Right cardiac atrium (tissue), 5 donors: ENCODE measurements at regions not wholly inside any gene's neighbourhood (a gene's known extent, or its start where the extent isn't known, plus 50 kb on each side); places are given as distances from the start of the nearest gene placed in this dataset.
A peak's percentile ranks its signal among the peaks of the same experiment; 100 is the strongest.

Experiments used
- ATAC-seq, 2 donors: fragments of 200-7000 bp; cut with Tn5 transposase; one replicate each; pipeline versions ENCODE4 v1.8.0 to v1.9.1; 2020; ENCODE audit warnings: moderate library complexity in 2 of 2, mild to moderate bottlenecking in 1 of 2
- DNase-seq, 3 donors: peaks; one replicate each; pipeline ENCODE4 v3.0.0-alpha.2; 2020
- H3K27ac ChIP-seq: one replicate; pipeline ENCODE4 v1.5.1; 2013; ENCODE audit warnings: mild to moderate bottlenecking, low read length, control low read depth, moderate library complexity
- H3K27me3 ChIP-seq: one replicate; pipeline ENCODE4 v1.6.1; 2013; ENCODE audit not compliant: control insufficient read depth, insufficient read depth
- H3K4me1 ChIP-seq: one replicate; pipeline ENCODE4 v1.6.1; 2013; ENCODE audit warnings: low read length; ENCODE audit not compliant: control insufficient read depth, insufficient read depth
- H3K4me3 ChIP-seq: one replicate; pipeline ENCODE4 v1.5.1; 2013; ENCODE audit warnings: low read length, control low read depth
- H3K9me3 ChIP-seq: one replicate; pipeline ENCODE4 v1.6.1; 2013; ENCODE audit warnings: low read length; ENCODE audit not compliant: control insufficient read depth
- WGBS: extraction: QIAGEN DNeasy Blood & Tissue Kit; methylation state at CpG from one replicate; pipeline ENCODE4 v1.1.7; 2013; 5-methylcytosine and 5-hydroxymethylcytosine counted together
- intact Hi-C, 4 donors: fragments of 100-400 bp; cut with DNase I; formaldehyde crosslinking; loops; one replicate each; pipeline versions ENCODE4 v1.11.0 to v1.14.0; 2022 to 2023
- donor health status: healthy with polysubstance abuse.
- donor health status: DM: no; HTN: yes; CAD: no.
- donor health status: DM: no; HTN: no; CAD: no.
- donor health status: DM: no; HTN: yes; CAD: no; lungs with severe emphysema.
- donor health status: DM: yes; HTN: yes; CAD: no.

- Histone ChIP-seq H3K9me3 (no peaks in the 10 kb centered on the region), H3K27me3 (no peaks in the 10 kb centered on the region), H3K27ac (no peak overlapping the region), H3K4me3 (no peak overlapping the region), H3K4me1 (no peaks in the 10 kb centered on the region)
- ATAC-seq (peak in 1 of 2 donors; percentile 16), DNase-seq (no peak)
- WGBS, result 88% methylated on average over 24 of the region's 24 CpGs
- intact Hi-C loops, result no loop called here
Measured at GRCh38 chr2:796141-796985, 119.2 kb upstream of the TMEM18 start.

- ATAC-seq (no peak), DNase-seq (no peak)
- intact Hi-C loops, result no loop called here
- H3K27me3 ChIP-seq, result no peaks in the 10 kb centered on the region
- no peak overlapping the region for H3K4me3 ChIP-seq
- no peak overlapping the region for H3K27ac ChIP-seq
- no peaks in the 10 kb centered on the region for H3K9me3 ChIP-seq
- 79% methylated on average over 18 of the region's 18 CpGs for WGBS
- no peaks in the 10 kb centered on the region for H3K4me1 ChIP-seq
Measured at GRCh38 chr2:795531-796041, 118.4 kb upstream of the TMEM18 start.

GRCh38 chr2:794554-795241 is 117.5 kb upstream of the TMEM18 start:
- Histone ChIP-seq H3K27ac (no peak overlapping the region), H3K4me1 (no peaks in the 10 kb centered on the region), H3K9me3 (no peaks in the 10 kb centered on the region), H3K27me3 (no peaks in the 10 kb centered on the region), H3K4me3 (no peak overlapping the region)
- intact Hi-C loops, result no loop called here
- 70% methylated on average over 19 of the region's 19 CpGs for WGBS
- DNase-seq, result no peak
- no peak for ATAC-seq

GRCh38 chr2:793236-793635 is 116.0 kb upstream of the TMEM18 start:
- no peak overlapping the region for H3K4me3 ChIP-seq
- no peaks in the 10 kb centered on the region for H3K9me3 ChIP-seq
- intact Hi-C loops, result no loop called here
- WGBS, result 89% methylated on average over 7 of the region's 7 CpGs
- H3K4me1 ChIP-seq, result no peaks in the 10 kb centered on the region
- DNase-seq, result no peak
- no peak overlapping the region for H3K27ac ChIP-seq
- ATAC-seq, result no peak
- no peaks in the 10 kb centered on the region for H3K27me3 ChIP-seq

GRCh38 chr2:792687-793086 is 115.5 kb upstream of the TMEM18 start:
- ATAC-seq (no peak), DNase-seq (no peak)
- Histone ChIP-seq H3K27ac (no peak overlapping the region), H3K4me1 (no peaks in the 10 kb centered on the region), H3K9me3 (no peaks in the 10 kb centered on the region), H3K27me3 (no peaks in the 10 kb centered on the region), H3K4me3 (no peak overlapping the region)
- intact Hi-C loops, result no loop called here
- WGBS, result 95% methylated on average over 13 of the region's 13 CpGs

- 88% methylated on average over 7 of the region's 7 CpGs for WGBS
- ATAC-seq (no peak), DNase-seq (no peak)
- intact Hi-C loops, result no loop called here
- no peak overlapping the region for H3K27ac ChIP-seq
- H3K4me3 ChIP-seq, result no peak overlapping the region
- H3K4me1 ChIP-seq, result no peaks in the 10 kb centered on the region
- no peaks in the 10 kb centered on the region for H3K27me3 ChIP-seq
- no peaks in the 10 kb centered on the region for H3K9me3 ChIP-seq
Measured at GRCh38 chr2:790634-791245, 113.5 kb upstream of the TMEM18 start.

- intact Hi-C loops, result no loop called here
- no peaks in the 10 kb centered on the region for H3K4me1 ChIP-seq
- ATAC-seq (no peak), DNase-seq (no peak)
- no peaks in the 10 kb centered on the region for H3K27me3 ChIP-seq
- H3K4me3 ChIP-seq, result no peak overlapping the region
- 83% methylated on average over 3 of the region's 3 CpGs for WGBS
- H3K27ac ChIP-seq, result no peak overlapping the region
- no peaks in the 10 kb centered on the region for H3K9me3 ChIP-seq
Measured at GRCh38 chr2:790081-790480, 112.9 kb upstream of the TMEM18 start.

GRCh38 chr2:789529-789928 is 112.3 kb upstream of the TMEM18 start:
- H3K4me3 ChIP-seq, result no peak overlapping the region
- DNase-seq (no peak), ATAC-seq (no peak)
- H3K27me3 ChIP-seq, result no peaks in the 10 kb centered on the region
- intact Hi-C loops, result no loop called here
- H3K4me1 ChIP-seq, result no peaks in the 10 kb centered on the region
- no peaks in the 10 kb centered on the region for H3K9me3 ChIP-seq
- no peak overlapping the region for H3K27ac ChIP-seq
- WGBS, result 84% methylated on average over 3 of the region's 3 CpGs

- Histone ChIP-seq H3K4me3 (no peak overlapping the region), H3K27ac (no peak overlapping the region), H3K27me3 (no peaks in the 10 kb centered on the region), H3K4me1 (no peaks in the 10 kb centered on the region), H3K9me3 (no peaks in the 10 kb centered on the region)
- DNase-seq (no peak), ATAC-seq (no peak)
- intact Hi-C loops, result no loop called here
- WGBS, result 91% methylated on average over 17 of the region's 17 CpGs
Measured at GRCh38 chr2:788227-789032, 111.2 kb upstream of the TMEM18 start.

GRCh38 chr2:784753-785152 is 107.5 kb upstream of the TMEM18 start:
- H3K9me3 ChIP-seq, result no peaks in the 10 kb centered on the region
- no peak overlapping the region for H3K27ac ChIP-seq
- no peak for DNase-seq
- no peaks in the 10 kb centered on the region for H3K4me1 ChIP-seq
- intact Hi-C loops, result no loop called here
- H3K4me3 ChIP-seq, result no peak overlapping the region
- no peak for ATAC-seq
- no peaks in the 10 kb centered on the region for H3K27me3 ChIP-seq
